22Rv1 (cell line): ENCODE measurements at regions not wholly inside any gene's neighbourhood (a gene's known extent, or its start where the extent isn't known, plus 50 kb on each side); places are given as distances from the start of the nearest gene placed in this dataset.
"Not testable (repeated sequence)": the region's sequence is repeated elsewhere in the genome, so short reads cannot be mapped to it uniquely, and the experiment has no call there.

Experiments
- H3K27ac ChIP-seq: fragments of 450-650 bp; 2 replicates; pipeline ENCODE4 v1.5.1; 2017
- ZFX ChIP-seq: fragments of 450-650 bp; IDR thresholded peaks from 2 replicates; pipeline ENCODE4 v1.6.1; 2017; ENCODE audit warnings: antibody characterized with exemption, borderline replicate concordance
- TF ChIP-seq, protein P1 (sequence below): fragments of 450-650 bp; IDR thresholded peaks from 2 replicates; pipeline ENCODE4 v1.5.1; 2017; ENCODE audit warnings: mild to moderate bottlenecking

DNA sequence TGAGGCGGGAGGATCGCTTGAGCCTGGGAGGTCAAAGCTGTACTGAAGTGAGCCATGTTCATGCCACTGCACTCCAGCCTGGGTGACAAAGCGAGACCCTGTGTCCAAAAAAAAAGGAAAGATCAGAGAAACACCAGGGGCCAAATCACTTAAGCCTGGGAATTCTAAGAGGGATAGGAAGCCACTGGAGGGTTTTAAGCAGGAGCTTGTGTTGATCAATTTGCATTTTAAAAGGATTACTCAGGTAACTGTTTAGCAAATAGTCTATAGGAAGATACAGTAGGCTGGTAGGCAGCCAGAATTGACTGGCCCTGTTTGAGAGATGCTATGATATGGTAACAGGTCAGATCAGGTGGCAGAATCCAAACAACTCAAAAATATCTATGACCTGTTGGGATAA is 162.7 kb downstream of the SPTSSA start:
- no peak for TF ChIP-seq ZFX
- TF ChIP-seq, protein P1, sequence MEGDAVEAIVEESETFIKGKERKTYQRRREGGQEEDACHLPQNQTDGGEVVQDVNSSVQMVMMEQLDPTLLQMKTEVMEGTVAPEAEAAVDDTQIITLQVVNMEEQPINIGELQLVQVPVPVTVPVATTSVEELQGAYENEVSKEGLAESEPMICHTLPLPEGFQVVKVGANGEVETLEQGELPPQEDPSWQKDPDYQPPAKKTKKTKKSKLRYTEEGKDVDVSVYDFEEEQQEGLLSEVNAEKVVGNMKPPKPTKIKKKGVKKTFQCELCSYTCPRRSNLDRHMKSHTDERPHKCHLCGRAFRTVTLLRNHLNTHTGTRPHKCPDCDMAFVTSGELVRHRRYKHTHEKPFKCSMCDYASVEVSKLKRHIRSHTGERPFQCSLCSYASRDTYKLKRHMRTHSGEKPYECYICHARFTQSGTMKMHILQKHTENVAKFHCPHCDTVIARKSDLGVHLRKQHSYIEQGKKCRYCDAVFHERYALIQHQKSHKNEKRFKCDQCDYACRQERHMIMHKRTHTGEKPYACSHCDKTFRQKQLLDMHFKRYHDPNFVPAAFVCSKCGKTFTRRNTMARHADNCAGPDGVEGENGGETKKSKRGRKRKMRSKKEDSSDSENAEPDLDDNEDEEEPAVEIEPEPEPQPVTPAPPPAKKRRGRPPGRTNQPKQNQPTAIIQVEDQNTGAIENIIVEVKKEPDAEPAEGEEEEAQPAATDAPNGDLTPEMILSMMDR: no peak
- H3K27ac ChIP-seq: no peak overlapping the region

DNA sequence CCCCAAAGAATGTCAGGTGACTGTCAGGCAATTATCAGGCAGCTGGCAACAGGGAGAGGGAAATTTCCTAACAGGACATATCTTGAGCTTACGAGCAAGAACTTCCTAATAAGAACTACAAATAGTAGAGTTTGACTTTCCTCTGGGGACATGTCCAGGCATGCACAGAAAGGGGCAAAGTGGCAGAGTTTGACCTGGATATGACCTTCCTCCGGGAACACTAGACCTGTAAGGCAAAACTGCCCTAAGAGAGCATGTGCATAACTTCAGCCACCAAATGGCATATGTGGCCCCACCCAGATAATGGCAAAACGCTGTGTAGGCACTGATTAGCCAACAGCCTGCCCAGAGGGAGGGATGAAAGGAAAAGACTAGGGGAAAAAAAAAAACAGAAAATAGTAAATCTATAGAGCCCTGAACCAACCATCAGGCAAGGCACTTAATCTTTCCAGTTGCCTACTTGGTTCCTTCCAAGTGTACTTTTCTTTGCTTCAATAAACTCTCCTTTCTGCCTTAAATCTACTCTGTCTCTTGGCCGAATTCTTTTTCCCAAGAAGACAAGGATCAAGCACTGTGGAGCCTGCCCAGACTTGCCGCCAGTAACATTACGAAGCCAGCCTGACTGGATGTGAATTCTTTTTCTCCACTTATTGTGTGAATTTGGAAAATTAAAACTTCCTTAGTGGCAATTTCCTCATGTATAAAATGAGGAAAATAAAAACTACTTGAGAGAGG is 164.1 kb downstream of the SPTSSA start:
- H3K27ac ChIP-seq: no peak overlapping the region
- TF ChIP-seq, protein P1: no peak
- no peak for TF ChIP-seq ZFX

- no peak overlapping the region for H3K27ac ChIP-seq
- TF ChIP-seq, protein P1: no peak
- TF ChIP-seq ZFX: no peak
Observed at GRCh38 chr14:34283590-34283989, 178.4 kb downstream of the SPTSSA start.

DNA sequence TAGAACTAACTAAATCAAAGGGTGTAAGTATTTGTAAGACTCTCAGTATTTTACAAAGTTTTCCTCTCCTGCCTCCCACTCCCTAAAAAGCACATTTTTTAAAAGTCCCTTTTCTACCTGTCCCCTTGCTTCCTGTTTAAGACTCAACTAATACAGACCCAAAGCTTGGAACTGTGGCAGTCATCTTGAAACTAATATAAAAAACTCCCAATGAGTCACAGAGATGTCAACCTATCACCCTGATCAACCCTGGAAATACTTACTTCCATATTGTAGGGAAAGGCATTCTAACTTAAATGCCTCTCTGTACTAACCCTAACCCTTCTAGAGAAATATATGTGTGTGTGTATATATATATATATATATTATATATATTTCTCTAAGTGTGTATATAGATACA is 184.8 kb downstream of the SPTSSA start:
- TF ChIP-seq, protein P1: no peak
- no peak for TF ChIP-seq ZFX
- H3K27ac ChIP-seq: no peak overlapping the region

GRCh38 chr14:34275530-34275929 is 186.5 kb downstream of the SPTSSA start:
- TF ChIP-seq, protein P1: no peak
- no peak for TF ChIP-seq ZFX
- no peak overlapping the region for H3K27ac ChIP-seq

DNA sequence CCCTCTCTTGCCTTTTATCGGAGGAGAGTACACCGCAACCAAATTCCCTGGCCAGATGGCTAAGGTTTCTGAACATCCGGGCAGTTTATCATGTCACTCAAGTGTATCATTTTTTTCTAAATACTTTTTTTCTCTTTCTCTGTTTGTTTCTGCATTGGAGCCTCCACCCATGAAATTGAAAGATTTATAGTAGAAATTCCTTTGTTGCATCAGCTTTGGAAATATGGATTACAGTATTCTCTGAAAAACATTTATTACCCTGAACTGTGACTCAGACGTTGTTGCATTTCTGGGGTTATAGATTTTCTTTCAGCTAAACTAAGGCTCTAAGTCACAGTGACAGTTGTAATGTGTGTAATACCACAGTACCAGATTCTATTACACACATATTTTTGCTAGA is 187.0 kb downstream of the SPTSSA start:
- no peak for TF ChIP-seq ZFX
- TF ChIP-seq, protein P1: no peak
- H3K27ac ChIP-seq: no peak overlapping the region

- not testable (repeated sequence) for H3K27ac ChIP-seq
Observed at GRCh38 chr14:34273716-34274115, 188.3 kb downstream of the SPTSSA start.

GRCh38 chr14:34270361-34270760 is 191.7 kb downstream of the SPTSSA start:
- TF ChIP-seq, protein P1: no peak
- TF ChIP-seq ZFX: no peak
- H3K27ac ChIP-seq: no peak overlapping the region
